GM21786 (cell line): ENCODE measurements at regions not wholly inside any gene's neighbourhood (a gene's known extent, or its start where the extent isn't known, plus 50 kb on each side); places are given as distances from the start of the nearest gene placed in this dataset.
"Not testable (repeated sequence)": the region's sequence is repeated elsewhere in the genome, so short reads cannot be mapped to it uniquely, and the experiment has no call there.

Experiments used
- ATAC-seq: cut with Tn5 transposase; IDR thresholded peaks from one replicate; pipeline ENCODE4 v1.9.1; 2021; ENCODE audit not compliant: unreplicated experiment

DNA sequence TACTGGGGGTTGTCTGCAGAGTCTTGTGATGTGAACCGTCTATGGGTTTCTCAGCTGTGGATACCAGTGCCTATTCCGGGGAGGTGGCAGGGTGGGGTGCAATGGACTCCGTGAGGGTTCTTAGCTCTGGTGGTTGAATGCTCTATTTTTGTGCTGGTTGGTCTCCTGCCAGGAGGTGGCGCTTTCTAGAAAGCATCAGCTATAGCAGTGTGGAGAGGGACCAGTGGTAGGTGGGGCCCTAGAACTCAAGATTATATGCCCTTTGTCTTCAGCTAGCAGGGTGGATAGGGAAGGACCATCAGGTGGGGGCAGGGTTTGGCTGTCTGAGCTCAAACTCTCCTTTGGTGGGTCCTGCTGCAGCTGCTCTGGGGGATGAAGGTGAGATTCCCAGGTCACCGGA, 127.3 kb upstream of the PLD5 start:
- no peak for ATAC-seq

DNA sequence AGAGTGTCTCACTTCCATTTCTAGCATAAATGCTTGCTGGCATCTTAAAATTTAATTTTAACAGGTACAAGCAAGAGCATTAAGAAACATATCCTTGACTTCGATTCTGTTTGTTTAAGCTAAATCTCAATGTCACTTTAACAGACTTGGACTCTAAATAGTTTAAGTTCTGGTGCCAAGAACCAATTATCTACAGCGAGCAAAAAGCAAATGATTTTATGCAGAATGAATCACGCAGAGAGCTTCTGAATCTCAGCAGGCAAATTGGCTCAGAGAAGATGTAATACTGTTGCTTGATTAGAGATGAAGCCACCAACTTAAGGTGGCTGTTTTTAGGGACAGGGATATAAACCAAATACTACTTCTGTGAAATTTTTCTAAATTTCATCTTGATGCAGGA, 117.0 kb upstream of the PLD5 start:
- ATAC-seq = no peak

DNA sequence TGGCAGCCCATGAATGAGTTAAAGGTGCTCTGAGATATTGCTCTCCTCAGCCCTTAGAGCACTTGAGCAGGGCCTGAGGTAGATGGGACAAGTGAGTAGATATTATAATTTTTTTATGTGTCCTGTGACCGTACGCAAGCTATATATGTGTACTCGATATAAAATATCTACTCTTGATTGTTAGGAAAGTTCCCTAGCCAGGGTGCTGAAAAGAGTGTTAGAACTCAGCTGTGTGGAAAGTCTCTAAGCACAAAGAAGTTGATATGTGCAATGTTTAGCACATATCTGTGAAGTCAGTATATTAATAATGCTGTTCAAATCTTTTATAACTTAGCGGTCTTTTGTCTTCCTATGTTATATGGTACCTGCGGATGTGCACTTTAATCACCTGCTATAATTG, 114.6 kb upstream of the PLD5 start:
- ATAC-seq = no peak

DNA sequence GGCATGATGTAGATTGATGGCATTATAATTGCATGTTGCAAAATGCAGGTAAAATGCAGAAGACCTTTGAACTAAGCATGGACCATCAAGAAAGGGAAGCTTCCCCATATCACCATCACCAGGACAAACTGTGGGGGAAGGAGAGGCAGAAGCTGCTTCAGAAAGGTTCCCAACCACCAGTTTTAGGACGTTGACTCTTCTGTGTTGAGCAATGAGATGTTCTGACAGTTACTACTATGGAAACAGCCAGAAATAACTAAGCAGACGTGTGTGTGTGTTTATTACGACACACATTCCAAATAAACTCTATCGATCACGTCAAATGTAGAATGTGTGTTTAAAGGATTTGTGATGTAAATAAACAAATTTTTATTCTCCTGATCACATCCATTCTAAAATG, 110.2 kb upstream of the PLD5 start:
- no peak for ATAC-seq

DNA sequence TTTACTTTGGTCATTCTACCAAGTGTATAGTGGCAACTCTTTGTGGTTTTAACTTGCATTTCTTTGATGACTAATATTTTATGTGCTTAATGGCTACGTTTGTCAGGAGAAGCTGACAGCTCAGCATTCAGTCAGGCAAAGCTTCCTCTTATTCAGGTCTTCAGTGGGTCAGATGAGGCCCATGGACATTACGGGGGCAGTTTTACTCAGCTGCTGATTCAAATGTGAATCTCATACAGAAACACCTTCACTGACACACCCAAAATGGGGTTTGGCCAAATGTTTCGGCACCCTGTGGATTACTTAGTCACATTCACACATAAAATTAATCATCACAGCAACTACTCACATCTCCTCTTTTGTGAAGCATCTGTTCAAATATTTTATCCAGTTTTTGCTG, 104.9 kb upstream of the PLD5 start:
- ATAC-seq = no peak

DNA sequence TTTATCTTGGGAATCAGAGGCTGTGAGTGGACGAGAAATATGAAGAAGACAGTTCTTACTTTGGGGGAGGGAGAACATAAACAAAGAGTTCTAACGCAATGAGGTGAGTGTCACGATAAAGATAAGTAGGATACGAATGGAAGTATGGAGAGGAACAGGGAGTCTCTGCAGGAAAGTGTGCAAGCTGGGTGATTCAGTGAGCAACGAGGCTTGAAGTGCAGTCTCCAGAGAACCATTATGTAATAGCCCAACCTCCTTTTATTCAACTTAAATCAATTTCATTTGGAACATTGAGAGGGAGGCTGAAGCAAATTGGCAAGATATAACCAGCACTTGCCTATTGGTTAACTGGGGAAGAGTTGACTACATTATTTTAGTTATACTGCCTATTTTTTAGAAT, 99.3 kb upstream of the PLD5 start:
- ATAC-seq = no peak

DNA sequence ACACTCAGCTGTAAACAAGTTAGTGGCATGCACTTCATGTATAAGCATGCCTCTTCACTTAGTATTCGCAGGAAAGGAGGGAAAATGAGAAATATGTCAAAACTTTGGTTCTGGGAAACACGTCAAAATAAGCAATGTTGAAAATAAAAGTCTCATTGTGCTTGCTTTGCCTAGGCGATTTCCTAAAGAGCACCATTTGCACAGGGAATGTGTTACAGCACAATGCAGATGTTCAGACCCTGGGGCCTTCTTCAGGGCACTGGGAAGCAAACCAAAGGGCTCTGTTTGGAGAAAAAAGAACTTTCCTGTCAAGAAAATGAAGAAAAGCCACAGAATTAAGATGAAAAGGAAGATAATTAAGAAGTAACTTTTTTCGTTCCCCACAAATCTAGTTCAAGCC, 98.6 kb upstream of the PLD5 start:
- ATAC-seq = no peak

DNA sequence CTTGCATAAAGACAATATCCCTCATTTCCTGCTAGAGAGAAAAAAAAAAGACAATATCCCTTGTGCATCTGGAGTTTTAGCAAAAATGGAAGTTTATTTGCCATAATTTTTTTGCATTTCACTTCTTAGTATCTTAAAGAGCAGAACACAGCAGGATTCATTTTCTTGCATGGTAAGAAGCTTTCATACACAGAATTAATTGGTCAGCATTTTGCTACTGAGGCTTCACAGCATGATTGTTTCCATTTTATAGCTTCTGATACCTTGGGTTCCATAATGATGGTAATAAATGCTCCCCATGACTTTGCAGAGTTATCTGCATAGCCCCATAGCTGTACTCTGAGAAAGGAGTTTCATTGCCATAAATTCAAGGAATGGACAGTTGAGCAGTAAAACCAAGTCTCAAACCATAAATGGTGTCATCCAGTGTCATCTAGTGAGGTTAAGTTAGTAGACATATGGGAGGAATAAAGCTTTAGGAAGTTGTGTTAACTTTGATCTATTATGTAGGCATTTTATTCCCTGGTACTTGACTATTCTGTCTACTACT, 88.8 kb upstream of the PLD5 start:
- ATAC-seq = no peak

DNA sequence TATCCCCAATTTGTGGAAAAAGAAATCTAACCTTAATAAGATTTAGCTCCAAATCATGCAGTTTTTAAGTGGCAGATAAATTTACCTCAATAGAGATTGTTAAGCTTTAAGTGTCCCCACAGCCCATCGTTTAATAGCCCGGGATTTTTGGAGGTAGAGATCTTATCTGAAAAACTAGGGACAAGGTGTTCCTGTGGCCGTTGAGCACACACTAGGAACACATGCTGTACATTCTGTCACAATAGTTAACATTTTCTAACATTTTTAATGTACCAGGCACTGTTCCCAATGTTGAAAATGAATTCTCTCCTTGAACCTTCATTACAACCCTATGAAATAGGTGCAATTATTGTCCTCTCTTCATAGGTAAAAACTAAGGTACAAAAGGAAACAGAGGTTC, 85.7 kb upstream of the PLD5 start:
- no peak for ATAC-seq

DNA sequence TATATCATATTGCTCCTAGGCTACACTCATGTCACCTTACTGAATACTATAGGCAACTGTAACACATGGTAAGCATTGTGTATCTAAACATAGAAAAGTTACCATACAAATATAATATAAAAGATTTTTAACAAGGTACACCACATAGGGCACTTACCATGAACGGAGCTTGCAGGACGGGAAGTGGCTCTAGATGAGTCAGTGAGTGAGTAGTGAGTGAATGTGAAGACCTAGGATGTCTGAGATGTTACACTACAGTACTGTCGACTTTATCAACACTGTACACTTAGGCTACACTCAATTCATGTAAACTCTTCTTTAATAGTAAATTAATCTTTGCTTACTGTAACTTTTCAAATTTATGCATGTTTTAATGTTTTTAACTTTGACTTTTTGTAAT, 81.0 kb upstream of the PLD5 start:
- no peak for ATAC-seq

DNA sequence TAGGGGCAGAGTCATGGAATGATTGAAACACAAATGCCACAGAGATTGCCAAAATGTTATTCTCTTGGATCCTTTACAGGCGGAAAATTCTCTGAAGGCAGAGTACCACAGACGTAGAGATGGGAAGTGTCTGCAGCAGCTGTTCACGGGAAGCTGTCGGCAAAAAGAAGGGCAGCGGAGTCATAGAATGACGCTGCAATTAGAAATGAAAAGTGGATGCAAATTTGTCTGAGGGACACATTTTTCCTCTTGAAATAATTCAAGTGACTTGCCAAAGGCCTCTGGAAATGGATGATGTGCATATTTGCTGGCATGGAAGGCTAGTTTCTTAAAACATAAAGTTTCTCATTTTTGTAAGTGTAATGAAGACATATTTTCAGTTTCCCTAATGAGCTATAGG, 77.5 kb upstream of the PLD5 start:
- no peak for ATAC-seq

DNA sequence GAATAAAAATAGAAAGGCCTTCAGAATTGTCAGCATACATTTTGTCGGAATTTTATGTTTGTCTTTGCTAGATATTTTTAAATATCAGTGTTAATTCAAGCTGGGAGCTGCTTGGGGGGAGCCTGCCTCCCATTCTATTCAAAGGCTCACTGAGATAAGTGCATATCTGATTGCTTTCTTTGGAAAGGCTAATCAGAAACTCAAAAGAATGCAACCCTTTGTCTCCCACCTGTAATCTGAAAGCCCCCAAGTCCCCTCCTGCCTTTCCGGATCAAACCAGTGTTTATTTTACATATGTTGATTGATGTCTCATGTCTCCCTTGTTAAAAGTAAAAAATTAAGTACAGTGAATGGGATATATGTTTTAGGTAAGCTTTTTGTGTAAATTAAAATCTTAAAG, 69.3 kb upstream of the PLD5 start:
- ATAC-seq = not testable (repeated sequence)

DNA sequence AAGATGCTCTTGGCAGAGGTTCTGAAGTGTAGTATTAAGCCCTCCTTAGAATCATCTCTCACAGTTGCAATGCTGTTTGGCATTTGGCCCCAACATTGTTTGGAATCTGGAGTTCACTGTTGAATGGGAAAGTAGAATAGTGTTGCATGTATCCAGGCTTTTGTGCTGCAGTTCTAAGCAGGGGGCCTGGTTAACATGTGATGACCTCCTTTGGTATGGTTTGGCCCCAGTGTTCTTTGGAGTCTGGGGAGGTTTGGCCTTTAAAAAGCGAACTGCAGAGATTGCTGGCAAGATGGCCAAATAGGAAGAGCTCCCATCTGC, 61.8 kb upstream of the PLD5 start:
- ATAC-seq = no peak

DNA sequence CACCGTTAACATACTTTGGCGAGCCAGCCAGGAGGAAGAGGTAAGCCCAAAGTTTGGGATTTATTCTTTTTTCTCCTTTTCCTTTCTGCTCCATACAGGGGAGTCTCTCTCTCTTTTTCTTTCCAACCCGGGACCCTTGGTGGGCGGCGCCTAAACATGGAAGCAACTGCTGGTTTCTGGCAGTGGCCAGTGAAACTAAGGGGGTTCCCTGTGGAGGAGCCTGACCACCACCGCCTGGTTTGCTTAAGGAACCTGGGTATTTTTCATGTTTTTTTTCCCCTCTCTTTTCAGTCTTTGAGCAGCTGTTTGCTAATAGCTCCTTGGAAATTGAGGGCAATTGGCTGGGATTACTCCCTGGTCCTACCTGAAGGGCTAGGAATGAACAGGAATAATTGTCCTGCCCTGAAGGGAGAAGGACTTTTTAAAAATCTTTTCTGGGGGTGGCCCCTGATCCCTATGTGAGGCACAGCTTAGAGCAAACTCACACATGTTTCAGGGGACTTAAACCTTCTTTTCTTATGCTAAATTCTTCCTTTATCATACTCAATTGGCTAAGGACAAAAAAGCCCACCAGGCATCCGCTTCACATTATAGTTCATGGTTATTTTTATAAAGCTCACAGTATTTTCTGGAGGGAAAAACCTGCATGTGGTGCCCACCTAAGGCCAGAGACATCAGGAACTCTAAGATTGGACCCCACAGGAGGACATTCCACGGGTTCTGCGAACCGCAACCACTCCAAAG, 61.3 kb upstream of the PLD5 start:
- ATAC-seq = no peak

DNA sequence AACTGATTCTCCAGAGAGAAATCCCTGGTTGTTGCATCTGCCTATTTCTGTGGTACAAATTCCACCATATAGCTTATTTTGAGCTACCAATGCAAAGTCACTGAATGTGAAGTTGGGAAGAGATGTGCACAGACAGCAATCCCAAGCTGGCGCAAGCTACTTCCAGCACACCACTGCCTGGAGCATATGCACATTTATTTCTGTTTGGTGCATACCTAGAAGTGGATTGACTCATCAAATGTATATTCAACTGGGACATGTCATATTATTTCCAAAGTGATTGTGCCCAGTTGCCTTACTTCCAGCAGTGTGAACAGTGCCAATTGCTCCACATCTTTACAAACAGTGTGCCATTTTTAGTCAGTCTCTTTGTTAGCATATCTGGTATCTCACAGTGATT, 58.2 kb upstream of the PLD5 start:
- no peak for ATAC-seq

DNA sequence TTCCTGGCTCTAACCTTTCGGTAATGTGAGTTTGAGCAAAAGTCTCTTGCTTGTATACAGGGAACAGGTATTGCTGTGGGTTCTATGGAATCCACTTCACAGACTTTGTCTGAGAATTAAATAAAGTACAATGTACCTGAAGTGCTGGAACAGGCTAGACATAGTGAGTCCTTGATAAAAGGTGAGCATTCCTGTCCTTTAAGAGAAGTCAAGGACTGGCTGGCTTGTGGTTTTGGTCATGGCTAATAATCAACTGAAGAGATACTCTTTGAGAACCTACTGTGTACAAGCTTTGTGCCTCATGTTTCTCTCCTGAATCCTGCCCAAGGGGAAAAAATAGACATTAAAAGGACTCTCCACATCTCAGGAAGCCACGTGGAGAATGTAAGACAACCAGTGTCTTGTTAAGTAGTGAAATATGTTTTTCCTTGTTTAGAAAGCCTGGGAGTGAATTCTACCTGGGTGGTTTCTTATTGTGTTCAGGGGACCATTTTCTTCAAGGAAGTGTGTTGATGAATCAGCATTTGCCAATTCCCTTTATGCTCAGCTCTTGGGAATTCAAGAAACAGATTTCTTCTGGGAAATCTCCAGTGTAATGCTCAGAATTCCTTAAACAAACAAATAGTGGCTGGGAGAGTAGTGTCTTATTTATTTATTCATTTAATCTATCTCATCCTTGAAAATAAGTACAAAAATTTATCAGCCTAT, 55.2 kb upstream of the PLD5 start:
- ATAC-seq = no peak
